ENCODE measurements at regions not wholly inside any gene's neighbourhood (a gene's known extent, or its start where the extent isn't known, plus 50 kb on each side); places are given as distances from the start of the nearest gene placed in this dataset.

- TF ChIP-seq POLR2A (IDR thresholded peaks at IDR 0.05; ENCODE audit: low read length) = no peak
- TF ChIP-seq GATA1 (IDR thresholded peaks at IDR 0.05; ENCODE audit: low read depth, low read length) = no peak
These were observed 947.0 kb downstream of the NR2F1-AS1 start for GRCh38 chr5:92633875-92634487.
